Endothelial cell of umbilical vein (primary cell): ENCODE measurements at regions not wholly inside any gene's neighbourhood (a gene's known extent, or its start where the extent isn't known, plus 50 kb on each side); places are given as distances from the start of the nearest gene placed in this dataset.

Source experiments
- BruUV-seq: library from RNA; stranded (reverse); fragments of 400-500 nt; replicated peaks from 2 replicates; lab custom pipeline; 2021; lab: Mats Ljungman, UMichigan
- CTCF ChIA-PET: fragments of 300-600, 350-600 bp; sonication (Branson Sonifier 250); formaldehyde crosslinking; loops from one replicate; lab custom pipeline; 2021; ENCODE audit warnings: antibody characterized with exemption, inconsistent platforms; lab: Charles Lee
- POLR2A ChIA-PET: fragments of 300-600, 350-600 bp; sonication (Branson Sonifier 250); formaldehyde crosslinking; loops from one replicate; lab custom pipeline; 2021; ENCODE audit warnings: antibody characterized with exemption, inconsistent platforms; lab: Charles Lee
- DNase-seq: peaks from one replicate; pipeline ENCODE4 v3.0.0-alpha.2; 2011; ENCODE audit warnings: low read depth, low spot score
- FAIRE-seq: peaks from 2 replicates; lab custom pipeline; 2011; peaks lifted over from hg19 to GRCh38; lab: Jason Lieb, UNC
- H2AFZ ChIP-seq: 2 replicates; pipeline ENCODE4 v1.6.0; 2012; ENCODE audit warnings: low read depth, low read length, control low read depth, inconsistent platforms
- H3K27ac ChIP-seq: 2 replicates; pipeline ENCODE4 v1.5.1; 2011; ENCODE audit warnings: low read depth, mild to moderate bottlenecking, control low read depth, low read length, moderate library complexity; ENCODE audit not compliant: insufficient read depth
- H3K27me3 ChIP-seq, 2 experiments: 2 replicates each; pipeline versions ENCODE4 v1.6.0 to v1.6.1; 2011; ENCODE audit warnings: low read length in 2 of 2, mixed read lengths in 1 of 2; ENCODE audit not compliant: control insufficient read depth in 2 of 2, insufficient read depth in 2 of 2
- H3K36me3 ChIP-seq, 2 experiments: 2 replicates in 1 of 2; 3 replicates in 1 of 2; pipeline ENCODE4 v1.5.1; 2011; ENCODE audit warnings: low read length in 2 of 2, mild to moderate bottlenecking in 1 of 2, moderate library complexity in 1 of 2; ENCODE audit not compliant: control insufficient read depth in 2 of 2, insufficient read depth in 2 of 2; ENCODE audit errors: extremely low read depth in 1 of 2
- H3K4me1 ChIP-seq: 3 replicates; pipeline ENCODE4 v1.5.1; 2011; ENCODE audit warnings: mild to moderate bottlenecking, low read length; ENCODE audit not compliant: control insufficient read depth, insufficient read depth; ENCODE audit errors: extremely low read depth
- H3K4me2 ChIP-seq: 2 replicates; pipeline ENCODE4 v1.6.1; 2011; ENCODE audit warnings: low read length, control low read depth, mixed read lengths; ENCODE audit not compliant: insufficient read depth
- H3K4me3 ChIP-seq, 3 experiments: fragments of 200-600 bp in 1 of 3; sonication (generic), shearing (Covaris generic) in 1 of 3; replicated peaks in 1 of 3; 2 replicates each; pipeline ENCODE4 v1.5.1; 2011 to 2016; ENCODE audit warnings: control low read depth in 3 of 3, low read length in 3 of 3, mild to moderate bottlenecking in 2 of 3, inconsistent platforms in 1 of 3, low read depth in 1 of 3, moderate library complexity in 1 of 3; ENCODE audit not compliant: insufficient read depth in 1 of 3
- H3K79me2 ChIP-seq: 2 replicates; pipeline ENCODE4 v1.6.0; 2012; ENCODE audit warnings: low read length, inconsistent platforms; ENCODE audit not compliant: control insufficient read depth, insufficient read depth
- H3K9ac ChIP-seq: replicated peaks from 2 replicates; pipeline ENCODE3; 2011; ENCODE audit warnings: low read length, control low read depth; ENCODE audit not compliant: insufficient read depth; ENCODE audit errors: extremely low read depth
- H3K9me1 ChIP-seq: replicated peaks from 3 replicates; pipeline ENCODE4 v1.6.0; 2011; ENCODE audit warnings: mild to moderate bottlenecking, low read length; ENCODE audit not compliant: control insufficient read depth, insufficient read depth; ENCODE audit errors: extremely low read depth
- H3K9me3 ChIP-seq: replicated peaks from 2 replicates; pipeline ENCODE4 v1.5.1; 2012; ENCODE audit warnings: low read length, inconsistent platforms; ENCODE audit not compliant: control insufficient read depth, insufficient read depth
- H4K20me1 ChIP-seq: replicated peaks from 2 replicates; pipeline ENCODE3; 2011; ENCODE audit warnings: mild to moderate bottlenecking, low read length; ENCODE audit not compliant: control insufficient read depth, insufficient read depth; ENCODE audit errors: extremely low read depth
- CTCF ChIP-seq, 2 donors: IDR thresholded peaks; 1 replicate in 1 of 2; 2 replicates in 1 of 2; pipeline ENCODE4 v1.5.1; 2011; ENCODE audit warnings: low read length in 2 of 2, mild to moderate bottlenecking in 2 of 2, moderate library complexity in 2 of 2, control low read depth in 1 of 2, inconsistent platforms in 1 of 2, low read depth in 1 of 2; ENCODE audit not compliant: insufficient read depth in 1 of 2; ENCODE audit errors: extremely low read depth in 1 of 2
- EZH2 ChIP-seq: IDR thresholded peaks from 2 replicates; pipeline ENCODE4 v1.6.1; 2012; ENCODE audit warnings: borderline replicate concordance, low read depth, mild to moderate bottlenecking, moderate library complexity, low read length, inconsistent platforms; ENCODE audit not compliant: severe bottlenecking
- FOS ChIP-seq: IDR thresholded peaks from 2 replicates; pipeline ENCODE4 v1.6.1; 2011; ENCODE audit warnings: mild to moderate bottlenecking, low read length, moderate library complexity, borderline replicate concordance; ENCODE audit not compliant: insufficient read depth
- GATA2 ChIP-seq: IDR thresholded peaks from 2 replicates; pipeline ENCODE4 v1.7.0; 2011; ENCODE audit warnings: low read depth, mild to moderate bottlenecking, moderate library complexity, mixed read lengths, low read length; ENCODE audit not compliant: insufficient read length, insufficient read depth
- JUN ChIP-seq: IDR thresholded peaks from 2 replicates; pipeline ENCODE4 v1.6.1; 2011; ENCODE audit warnings: borderline replicate concordance, low read depth; ENCODE audit not compliant: insufficient read length, insufficient read depth
- MYC ChIP-seq: IDR thresholded peaks from one replicate; pipeline ENCODE4 v1.6.1; 2011; ENCODE audit warnings: mild to moderate bottlenecking, low read depth, low read length
- POLR2A ChIP-seq: IDR thresholded peaks from 2 replicates; pipeline ENCODE4 v1.6.1; 2012; ENCODE audit warnings: low read depth, mild to moderate bottlenecking, control low read depth, low read length
- POLR2AphosphoS5 ChIP-seq: IDR thresholded peaks from 2 replicates; pipeline ENCODE4 v1.6.1; 2012; ENCODE audit warnings: low read depth, mild to moderate bottlenecking, control low read depth, low read length, moderate library complexity; ENCODE audit not compliant: insufficient read depth
- dilution Hi-C: fragments of 300-500 bp; cut with MboI; formaldehyde crosslinking; loops from one replicate; pipeline ENCODE4 v1.15.0; 2019; ENCODE audit warnings: low sequenced_read_pairs; ENCODE audit not compliant: extremely low pct_ligation_motif_present
- intact Hi-C: fragments of 100-400 bp; cut with micrococcal nuclease; formaldehyde crosslinking; loops from one replicate; pipeline ENCODE4 v1.10.0; 2022
- TF ChIP-seq, protein P1 (sequence below): IDR thresholded peaks from 2 replicates; pipeline ENCODE4 v1.6.1; 2011; ENCODE audit not compliant: insufficient read depth, insufficient read length

- Histone ChIP-seq H3K9ac (no peak overlapping the region), H3K27me3 (peaks cover 0 to 6% of the 10 kb centered on the region in 2 experiments), H3K27ac (no peak overlapping the region), H2AFZ (no peak overlapping the region), H3K79me2 (no peaks in the 10 kb centered on the region), H3K4me3 (no peak overlapping the region), H3K4me2 (no peak overlapping the region), H3K36me3 (no peaks in the 10 kb centered on the region), H3K4me1 (no peaks in the 10 kb centered on the region), H4K20me1 (no peaks in the 10 kb centered on the region), H3K9me3 (no peaks in the 10 kb centered on the region), H3K9me1 (no peaks in the 10 kb centered on the region)
- BruUV-seq = no TSS peak
- intact Hi-C loops = no loop called here
- dilution Hi-C loops = no loop called here
- no peak for TF ChIP-seq CTCF (IDR thresholded peaks at IDR 0.05; ENCODE audit: extremely low read depth in 1 of 2, insufficient read depth in 1 of 2, low read depth in 1 of 2, low read length in 2 of 2)
- TF ChIP-seq, protein P1, sequence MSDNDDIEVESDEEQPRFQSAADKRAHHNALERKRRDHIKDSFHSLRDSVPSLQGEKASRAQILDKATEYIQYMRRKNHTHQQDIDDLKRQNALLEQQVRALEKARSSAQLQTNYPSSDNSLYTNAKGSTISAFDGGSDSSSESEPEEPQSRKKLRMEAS = no peak
- no peak for TF ChIP-seq GATA2
- no peak for TF ChIP-seq MYC
- TF ChIP-seq POLR2A = no peak
- TF ChIP-seq EZH2 = no peak
- no peak for TF ChIP-seq FOS
- no peak for TF ChIP-seq JUN
- no peak for TF ChIP-seq POLR2AphosphoS5
- DNase-seq (no peak), FAIRE-seq (no peak)
- ChIA-PET CTCF (interaction anchor here (0.9 to 1.3 kb wide), 2 partner anchors 78 to 82 kb away, joined by 3 read pairs; no protein-coding TSS in a partner anchor), POLR2A (no interaction called here)
These were observed 53.9 kb upstream of the RBM15 start for GRCh38 chr1:110285316-110285715.
